Natural killer cell (primary cell): ENCODE measurements at regions not wholly inside any gene's neighbourhood (a gene's known extent, or its start where the extent isn't known, plus 50 kb on each side); places are given as distances from the start of the nearest gene placed in this dataset.

ENCODE experiments used
- ATAC-seq, 3 donors: fragments of 150-1000 bp in 2 of 3; fragments of 200-7000 bp in 1 of 3; cut with Tn5 transposase; 1 replicate in 1 of 3; 2 replicates in 2 of 3; pipeline ENCODE4 v1.10.0; 2021; ENCODE audit warnings: mild to moderate bottlenecking in 2 of 3, moderate library complexity in 2 of 3
- DNase-seq, 2 donors: peaks; one replicate each; pipeline versions ENCODE4 v3.0.0 to v3.0.0-alpha.2; 2013 to 2021; ENCODE audit warnings: mixed read lengths in 1 of 2
- H3K27ac ChIP-seq: one replicate; pipeline ENCODE4 v1.5.1; 2013; ENCODE audit warnings: mild to moderate bottlenecking, low read length
- H3K27me3 ChIP-seq: one replicate; pipeline ENCODE4 v1.6.1; 2013; ENCODE audit warnings: low read length; ENCODE audit not compliant: control insufficient read depth, insufficient read depth
- H3K36me3 ChIP-seq: one replicate; pipeline ENCODE4 v1.6.1; 2013; ENCODE audit warnings: low read length; ENCODE audit not compliant: control insufficient read depth, insufficient read depth
- H3K4me1 ChIP-seq: one replicate; pipeline ENCODE4 v1.6.1; 2013; ENCODE audit warnings: low read length; ENCODE audit not compliant: control insufficient read depth, insufficient read depth
- H3K4me3 ChIP-seq: one replicate; pipeline ENCODE4 v1.5.1; 2013; ENCODE audit warnings: low read length
- H3K9me3 ChIP-seq: one replicate; pipeline ENCODE4 v1.6.1; 2013; ENCODE audit warnings: low read length; ENCODE audit not compliant: control insufficient read depth, insufficient read depth
- H3K27ac Mint-ChIP-seq, 2 donors: one replicate each; pipeline ENCODE4 v1.8.0; 2022; ENCODE audit warnings: mild to moderate bottlenecking in 2 of 2, mixed read lengths in 2 of 2, moderate library complexity in 1 of 2
- H3K27me3 Mint-ChIP-seq, 2 donors: one replicate each; pipeline ENCODE4 v1.8.0; 2022; ENCODE audit warnings: low read depth in 2 of 2, mixed read lengths in 2 of 2
- H3K36me3 Mint-ChIP-seq: one replicate; pipeline ENCODE4 v1.8.0; 2022; ENCODE audit warnings: mixed read lengths
- H3K4me1 Mint-ChIP-seq, 2 donors: one replicate each; pipeline ENCODE4 v1.8.0; 2022; ENCODE audit warnings: mixed read lengths in 2 of 2
- H3K4me3 Mint-ChIP-seq: one replicate; pipeline ENCODE4 v1.8.0; 2022; ENCODE audit warnings: mild to moderate bottlenecking, moderate library complexity, mixed read lengths
- H3K9me3 Mint-ChIP-seq, 2 donors: one replicate each; pipeline ENCODE4 v1.8.0; 2022; ENCODE audit warnings: mixed read lengths in 2 of 2
- WGBS: methylation state at CpG from one replicate; pipeline ENCODE4 v1.1.7; 2013; ENCODE audit warnings: missing lambda C conversion rate; ENCODE audit not compliant: insufficient coverage; 5-methylcytosine and 5-hydroxymethylcytosine counted together
- intact Hi-C: fragments of 100-400 bp; cut with micrococcal nuclease; formaldehyde crosslinking; loops from one replicate; pipeline ENCODE4 v1.14.2; 2022
- TF ChIP-seq, protein P1 (sequence below): fragments of 200-600 bp; IDR thresholded peaks from one replicate; pipeline ENCODE4 v1.8.0; 2022; ENCODE audit warnings: antibody characterized with exemption

DNA sequence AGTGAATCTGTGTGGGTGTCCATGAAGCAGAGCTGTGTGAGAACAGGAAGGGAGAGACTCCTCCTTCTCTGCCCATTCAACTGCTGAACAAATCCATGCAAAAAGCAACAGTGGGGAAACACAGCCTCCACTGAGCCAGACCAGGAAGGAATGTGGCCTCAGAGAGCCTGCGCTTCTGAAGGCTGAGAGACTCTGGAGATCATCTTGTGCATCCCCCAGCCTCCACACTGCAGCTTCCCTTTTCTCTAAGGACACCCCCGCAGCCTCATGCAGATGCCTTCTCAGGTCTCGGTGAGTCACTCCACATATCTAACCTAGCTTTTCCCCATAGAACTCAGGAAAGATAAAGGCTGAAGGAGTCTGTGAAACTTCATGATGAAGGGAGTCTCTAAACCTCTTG, 402.9 kb downstream of the TNS1 start:
- no peak overlapping the region for H3K4me3 ChIP-seq
- TF ChIP-seq, protein P1, sequence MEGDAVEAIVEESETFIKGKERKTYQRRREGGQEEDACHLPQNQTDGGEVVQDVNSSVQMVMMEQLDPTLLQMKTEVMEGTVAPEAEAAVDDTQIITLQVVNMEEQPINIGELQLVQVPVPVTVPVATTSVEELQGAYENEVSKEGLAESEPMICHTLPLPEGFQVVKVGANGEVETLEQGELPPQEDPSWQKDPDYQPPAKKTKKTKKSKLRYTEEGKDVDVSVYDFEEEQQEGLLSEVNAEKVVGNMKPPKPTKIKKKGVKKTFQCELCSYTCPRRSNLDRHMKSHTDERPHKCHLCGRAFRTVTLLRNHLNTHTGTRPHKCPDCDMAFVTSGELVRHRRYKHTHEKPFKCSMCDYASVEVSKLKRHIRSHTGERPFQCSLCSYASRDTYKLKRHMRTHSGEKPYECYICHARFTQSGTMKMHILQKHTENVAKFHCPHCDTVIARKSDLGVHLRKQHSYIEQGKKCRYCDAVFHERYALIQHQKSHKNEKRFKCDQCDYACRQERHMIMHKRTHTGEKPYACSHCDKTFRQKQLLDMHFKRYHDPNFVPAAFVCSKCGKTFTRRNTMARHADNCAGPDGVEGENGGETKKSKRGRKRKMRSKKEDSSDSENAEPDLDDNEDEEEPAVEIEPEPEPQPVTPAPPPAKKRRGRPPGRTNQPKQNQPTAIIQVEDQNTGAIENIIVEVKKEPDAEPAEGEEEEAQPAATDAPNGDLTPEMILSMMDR, result no peak
- ATAC-seq (no peak), DNase-seq (no peak)
- H3K4me1 ChIP-seq, result no peaks in the 10 kb centered on the region
- Mint-ChIP-seq H3K27me3 (peaks cover 6 to 20% of the 10 kb centered on the region in 2 donors), H3K36me3 (no peaks in the 10 kb centered on the region), H3K27ac (no peak overlapping the region), H3K4me3 (no peak overlapping the region), H3K4me1 (no peaks in the 10 kb centered on the region), H3K9me3 (no peaks in the 10 kb centered on the region)
- intact Hi-C loops, result no loop called here
- H3K27me3 ChIP-seq, result no peaks in the 10 kb centered on the region
- H3K9me3 ChIP-seq, result no peaks in the 10 kb centered on the region
- no peak overlapping the region for H3K27ac ChIP-seq
- H3K36me3 ChIP-seq, result no peaks in the 10 kb centered on the region
- 88% methylated on average over 1 of the region's 3 CpGs for WGBS

DNA sequence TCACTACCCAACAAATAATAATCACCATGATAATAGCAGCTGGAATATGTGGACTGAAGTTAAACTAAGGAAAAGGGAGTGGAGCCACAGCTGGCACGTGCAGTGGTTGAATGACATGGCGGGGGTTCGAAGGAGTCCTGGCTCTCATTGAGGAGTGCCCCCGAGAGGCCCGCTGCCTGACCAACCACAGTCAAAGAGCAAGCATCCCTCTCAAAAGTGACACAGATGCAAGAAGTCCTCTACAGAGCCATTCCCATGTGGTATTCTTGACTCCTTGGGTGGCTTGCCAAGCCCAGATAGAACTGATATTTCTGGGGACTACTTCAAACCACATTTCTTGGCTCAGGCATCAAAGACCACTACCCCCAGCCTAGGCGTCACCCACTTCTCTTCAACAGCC, 405.1 kb downstream of the TNS1 start:
- ATAC-seq, result no peak
- Mint-ChIP-seq H3K36me3 (no peaks in the 10 kb centered on the region), H3K27ac (no peak overlapping the region), H3K9me3 (no peaks in the 10 kb centered on the region), H3K4me1 (peaks cover 5 to 9% of the 10 kb centered on the region in 2 donors), H3K27me3 (peaks cover 6 to 27% of the 10 kb centered on the region in 2 donors), H3K4me3 (no peak overlapping the region)
- Histone ChIP-seq H3K36me3 (no peaks in the 10 kb centered on the region), H3K9me3 (no peaks in the 10 kb centered on the region), H3K27me3 (no peaks in the 10 kb centered on the region), H3K27ac (no peak overlapping the region), H3K4me3 (no peak overlapping the region), H3K4me1 (no peaks in the 10 kb centered on the region)
- intact Hi-C loops, result no loop called here
- WGBS, result 84% methylated on average over 6 of the region's 6 CpGs
- TF ChIP-seq, protein P1, result no peak
- no peak for DNase-seq

DNA sequence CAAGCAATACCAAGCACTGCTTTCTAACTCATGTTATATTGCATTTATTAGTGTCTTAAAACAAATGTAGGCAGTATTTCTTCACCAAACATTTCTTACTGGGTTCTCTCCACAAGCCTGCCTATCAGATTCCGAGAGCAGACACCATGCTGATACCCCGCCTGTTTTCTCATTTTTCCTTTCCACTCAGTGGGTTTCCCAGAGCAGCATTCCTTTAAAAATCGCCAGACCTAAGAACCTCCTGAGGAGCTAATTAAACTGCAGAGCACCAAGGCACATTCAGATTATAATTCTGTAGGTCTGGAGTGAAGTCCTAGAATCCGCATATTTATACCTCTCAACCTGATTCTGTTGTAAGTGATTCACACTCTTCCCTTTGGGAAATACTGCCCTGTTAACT, 405.6 kb downstream of the TNS1 start:
- 94% methylated on average over 4 of the region's 4 CpGs for WGBS
- no peak for ATAC-seq
- peaks cover 5 to 9% of the 10 kb centered on the region in 2 donors for H3K4me1 Mint-ChIP-seq

DNA sequence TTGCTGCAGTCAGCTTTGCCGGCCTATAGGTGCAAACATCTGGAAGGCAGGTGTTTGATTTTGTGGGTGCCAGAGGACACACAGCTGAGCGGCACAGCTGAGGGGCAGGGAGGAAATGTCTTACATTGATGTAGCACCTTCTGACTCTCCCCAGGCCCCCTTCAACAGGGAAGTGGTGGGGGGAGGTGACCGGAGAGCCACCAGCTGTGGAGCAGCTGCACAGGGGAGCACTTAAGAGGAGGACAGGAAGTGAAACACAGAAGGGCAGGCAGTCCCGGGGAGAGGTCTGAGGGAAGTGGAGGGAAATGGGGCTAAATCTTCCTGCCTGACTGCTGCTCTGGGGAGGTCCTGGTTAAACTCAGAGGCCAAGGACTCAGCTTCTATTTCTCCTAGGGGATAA, 409.1 kb downstream of the TNS1 start:
- Histone ChIP-seq H3K4me1 (no peaks in the 10 kb centered on the region), H3K4me3 (no peak overlapping the region), H3K9me3 (no peaks in the 10 kb centered on the region), H3K27ac (no peak overlapping the region), H3K36me3 (no peaks in the 10 kb centered on the region), H3K27me3 (no peaks in the 10 kb centered on the region)
- Mint-ChIP-seq H3K4me3 (no peak overlapping the region), H3K4me1 (peaks cover 5 to 9% of the 10 kb centered on the region in 2 donors), H3K36me3 (no peaks in the 10 kb centered on the region), H3K9me3 (no peaks in the 10 kb centered on the region), H3K27me3 (peaks cover 6 to 25% of the 10 kb centered on the region in 2 donors), H3K27ac (no peak overlapping the region)
- ATAC-seq (peak in 2 of 3 donors; percentile 35 to 50), DNase-seq (no peak)
- TF ChIP-seq, protein P1, result no peak
- intact Hi-C loops, result no loop called here
- WGBS, result 13% methylated on average over 4 of the region's 4 CpGs

More for the DNA sequence above, 405.6 kb downstream of the TNS1 start:
- H3K4me3 Mint-ChIP-seq, result no peak overlapping the region
- Histone ChIP-seq H3K27me3 (no peaks in the 10 kb centered on the region), H3K36me3 (no peaks in the 10 kb centered on the region), H3K27ac (no peak overlapping the region), H3K4me3 (no peak overlapping the region), H3K4me1 (no peaks in the 10 kb centered on the region), H3K9me3 (no peaks in the 10 kb centered on the region)
- peaks cover 6 to 27% of the 10 kb centered on the region in 2 donors for H3K27me3 Mint-ChIP-seq
- no peak for DNase-seq
- intact Hi-C loops, result no loop called here
- no peaks in the 10 kb centered on the region for H3K36me3 Mint-ChIP-seq
- H3K27ac Mint-ChIP-seq, result no peak overlapping the region
- TF ChIP-seq, protein P1, result no peak
- no peaks in the 10 kb centered on the region for H3K9me3 Mint-ChIP-seq
